Common myeloid progenitor, CD34-positive (primary cell): ENCODE measurements at regions not wholly inside any gene's neighbourhood (a gene's known extent, or its start where the extent isn't known, plus 50 kb on each side); places are given as distances from the start of the nearest gene placed in this dataset.

ENCODE experiments used
- CTCF ChIA-PET: fragments of 350-600 bp; sonication (Branson Sonifier 250); formaldehyde crosslinking; loops from one replicate; lab custom pipeline; 2021; ENCODE audit warnings: antibody characterized with exemption; lab: Charles Lee
- POLR2A ChIA-PET: fragments of 350-600 bp; sonication (Branson Sonifier 250); formaldehyde crosslinking; loops from one replicate; lab custom pipeline; 2021; ENCODE audit warnings: antibody characterized with exemption; lab: Charles Lee
- DNase-seq, 3 donors: peaks; one replicate each; pipeline versions ENCODE4 v3.0.0 to v3.0.0-alpha.2; 2013
- H3K27ac ChIP-seq, 2 experiments: 1 replicate in 1 of 2; 2 replicates in 1 of 2; pipeline ENCODE4 v1.7.0; 2013; ENCODE audit warnings: inconsistent platforms in 2 of 2, low read length in 2 of 2, mild to moderate bottlenecking in 2 of 2, low read depth in 1 of 2, moderate library complexity in 1 of 2; ENCODE audit not compliant: severe bottlenecking in 2 of 2, insufficient read depth in 1 of 2, poor library complexity in 1 of 2
- H3K27me3 ChIP-seq, 5 experiments: replicated peaks in 2 of 5; 1 replicate in 3 of 5; 2 replicates in 2 of 5; pipeline versions ENCODE4 v1.6.1 to v1.7.0; 2013; ENCODE audit warnings: low read length in 4 of 5, mild to moderate bottlenecking in 2 of 5, moderate library complexity in 2 of 5, inconsistent platforms in 1 of 5; ENCODE audit not compliant: insufficient read depth in 5 of 5, control insufficient read depth in 4 of 5
- H3K36me3 ChIP-seq, 4 experiments: 1 replicate in 2 of 4; 2 replicates in 2 of 4; pipeline versions ENCODE4 v1.6.1 to v1.7.0; 2013; ENCODE audit warnings: low read length in 3 of 4, control low read depth in 1 of 4, mild to moderate bottlenecking in 1 of 4; ENCODE audit not compliant: control insufficient read depth in 4 of 4, insufficient read depth in 4 of 4
- H3K4me1 ChIP-seq, 4 experiments: 1 replicate in 3 of 4; 2 replicates in 1 of 4; pipeline versions ENCODE4 v1.6.1 to v1.7.1; 2013; ENCODE audit warnings: low read length in 3 of 4, mild to moderate bottlenecking in 3 of 4, control low read depth in 1 of 4, inconsistent platforms in 1 of 4, moderate library complexity in 1 of 4; ENCODE audit not compliant: control insufficient read depth in 4 of 4, insufficient read depth in 4 of 4; ENCODE audit errors: control extremely low read depth in 1 of 4
- H3K4me3 ChIP-seq, 7 experiments: 1 replicate in 4 of 7; 2 replicates in 3 of 7; pipeline versions ENCODE4 v1.5.1 to v1.7.0; 2013; ENCODE audit warnings: mild to moderate bottlenecking in 7 of 7, low read length in 6 of 7, moderate library complexity in 6 of 7, inconsistent platforms in 2 of 7, low read depth in 2 of 7, control low read depth in 1 of 7; ENCODE audit not compliant: insufficient read depth in 4 of 7, control insufficient read depth in 1 of 7; ENCODE audit errors: extremely low read depth in 1 of 7
- H3K9me3 ChIP-seq, 5 experiments: 1 replicate in 4 of 5; 2 replicates in 1 of 5; pipeline versions ENCODE4 v1.6.1 to v1.7.1; 2013; ENCODE audit warnings: low read length in 4 of 5, mild to moderate bottlenecking in 2 of 5, inconsistent platforms in 1 of 5, low read depth in 1 of 5, moderate library complexity in 1 of 5; ENCODE audit not compliant: control insufficient read depth in 4 of 5, insufficient read depth in 2 of 5; ENCODE audit errors: control extremely low read depth in 1 of 5
- WGBS: methylation state at CpG from one replicate; pipeline ENCODE4 v1.1.5; 2013; ENCODE audit not compliant: insufficient coverage; 5-methylcytosine and 5-hydroxymethylcytosine counted together

DNA sequence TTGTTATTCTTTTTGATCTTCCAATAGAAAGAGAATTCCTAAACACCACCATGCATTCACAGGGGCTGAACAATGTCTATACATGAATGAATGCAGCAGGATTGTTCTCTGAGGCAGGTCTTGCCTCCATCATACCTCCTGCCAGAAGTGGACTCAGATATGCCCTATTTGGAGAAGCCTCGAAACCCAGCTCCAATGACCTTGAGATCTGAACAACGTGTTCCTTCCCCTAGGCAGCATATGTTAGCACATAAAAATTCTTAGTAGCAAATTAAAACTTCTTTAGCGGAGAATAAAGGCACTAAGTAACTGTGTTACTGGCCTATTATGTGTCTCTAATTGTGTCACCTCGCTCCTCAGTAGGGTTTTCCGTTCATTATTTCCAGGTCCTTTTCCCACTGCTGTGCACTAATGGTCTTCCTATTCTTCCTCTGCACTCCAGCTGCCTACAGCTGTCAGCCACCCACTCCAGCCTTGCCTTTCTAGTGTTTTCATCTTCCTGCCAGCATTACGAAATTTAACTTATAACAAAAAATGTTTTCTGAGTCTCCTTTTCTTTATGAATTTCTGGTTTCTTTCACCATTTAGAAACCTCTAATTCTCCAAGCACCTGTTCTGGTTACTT lies 62.6 kb upstream of the IGF1 start:
- Histone ChIP-seq H3K9me3 (no peaks in the 10 kb centered on the region), H3K27ac (no peak overlapping the region), H3K4me3 (no peak overlapping the region), H3K27me3 (peaks cover 0 to 2% (median 0%) of the 10 kb centered on the region in 5 experiments), H3K36me3 (no peaks in the 10 kb centered on the region), H3K4me1 (no peaks in the 10 kb centered on the region)
- ChIA-PET CTCF (interaction anchor here (1.1 to 2.2 kb wide), 4 partner anchors 30 to 447 kb away, joined by 3 to 10 read pairs (median 6); no protein-coding TSS in a partner anchor), POLR2A (interaction anchor here (0.6 kb wide), 1 partner anchor 68 kb away, joined by 3 read pairs; no protein-coding TSS in a partner anchor)
- no peak for DNase-seq
- WGBS = 89% methylated on average over 4 of the region's 6 CpGs

- Histone ChIP-seq H3K4me1 (no peaks in the 10 kb centered on the region), H3K4me3 (no peak overlapping the region), H3K9me3 (no peaks in the 10 kb centered on the region), H3K27me3 (peaks cover 0 to 2% (median 0%) of the 10 kb centered on the region in 5 experiments), H3K27ac (no peak overlapping the region), H3K36me3 (no peaks in the 10 kb centered on the region)
- POLR2A ChIA-PET = no interaction called here
- WGBS = 96% methylated on average over 2 of the region's 3 CpGs
- CTCF ChIA-PET = no interaction called here
- DNase-seq = no peak
Observed at GRCh38 chr12:102540815-102541385, 60.5 kb upstream of the IGF1 start.

DNA sequence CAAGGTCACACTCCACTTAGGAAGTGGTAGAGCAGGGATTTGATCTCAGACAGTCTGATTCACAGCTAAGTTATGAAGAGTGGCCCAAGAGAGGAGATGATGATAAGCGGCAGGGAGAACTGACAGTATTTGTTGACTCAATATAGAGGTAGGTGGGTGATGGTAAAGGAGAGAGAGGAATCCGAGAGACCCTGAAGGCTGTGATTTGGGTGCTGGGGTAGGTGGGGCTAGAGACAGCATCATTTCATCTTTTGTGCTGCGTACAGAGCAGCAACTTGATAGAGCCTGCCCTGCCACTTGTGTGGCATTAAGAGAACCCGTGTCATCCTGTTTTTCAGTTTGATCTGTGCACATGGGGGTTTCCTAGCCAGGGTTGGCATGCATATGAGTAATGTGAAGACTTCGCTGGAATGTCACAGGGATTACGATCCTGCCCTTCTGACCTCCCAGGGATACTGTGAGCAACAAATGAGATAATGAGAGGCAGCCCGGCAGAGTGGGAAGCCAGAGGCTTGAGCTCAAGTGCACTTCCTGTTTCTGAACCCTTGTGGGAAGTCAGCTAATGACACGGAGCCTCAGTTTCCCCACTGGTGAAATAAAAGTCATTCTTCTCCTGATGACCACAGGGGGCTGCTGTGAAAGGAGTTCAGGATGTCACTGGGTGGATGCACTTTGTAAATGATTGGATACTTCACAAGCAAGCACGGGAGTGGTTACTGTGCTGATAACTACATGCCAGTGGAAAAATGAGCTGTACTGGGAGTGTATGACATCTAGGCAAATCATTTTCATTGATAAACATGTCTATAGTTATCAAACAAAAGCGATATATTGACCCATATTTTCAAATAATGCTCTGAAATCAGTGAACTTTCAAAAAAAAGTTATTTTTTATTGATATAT lies 59.5 kb upstream of the IGF1 start:
- Histone ChIP-seq H3K9me3 (no peaks in the 10 kb centered on the region), H3K27me3 (peaks cover 0 to 2% (median 0%) of the 10 kb centered on the region in 5 experiments), H3K4me3 (no peak overlapping the region), H3K36me3 (no peaks in the 10 kb centered on the region), H3K27ac (no peak overlapping the region), H3K4me1 (no peaks in the 10 kb centered on the region)
- 88% methylated on average over 7 of the region's 10 CpGs for WGBS
- POLR2A ChIA-PET = no interaction called here
- DNase-seq = no peak
- CTCF ChIA-PET = no interaction called here

DNA sequence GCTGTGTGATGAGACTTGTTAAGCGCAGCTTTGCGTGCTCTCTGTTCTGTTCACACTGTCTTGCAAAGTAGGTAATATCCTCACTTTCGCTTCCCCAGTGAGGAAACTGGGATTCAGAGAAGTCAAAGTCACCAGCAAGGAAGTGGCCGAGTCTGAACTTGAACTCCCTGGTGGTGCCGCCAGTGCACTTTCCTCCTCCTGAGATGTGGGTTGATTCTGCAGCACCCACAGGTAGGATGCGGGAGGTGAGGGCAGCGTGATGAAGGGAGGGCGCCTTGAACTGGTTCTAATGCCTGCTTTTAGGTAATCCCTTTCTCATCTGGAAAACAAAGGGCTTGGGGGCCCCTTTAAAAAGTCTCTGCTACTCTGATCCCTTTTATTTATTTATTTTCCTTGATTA lies 54.9 kb upstream of the IGF1 start:
- no peak for DNase-seq
- WGBS = 94% methylated on average over 8 of the region's 8 CpGs
- CTCF ChIA-PET = no interaction called here
- POLR2A ChIA-PET = no interaction called here
- H3K27me3 ChIP-seq = no peaks in the 10 kb centered on the region
- H3K4me1 ChIP-seq = no peaks in the 10 kb centered on the region
- H3K36me3 ChIP-seq = no peaks in the 10 kb centered on the region
- H3K4me3 ChIP-seq = no peak overlapping the region
- no peaks in the 10 kb centered on the region for H3K9me3 ChIP-seq
- no peak overlapping the region for H3K27ac ChIP-seq

DNA sequence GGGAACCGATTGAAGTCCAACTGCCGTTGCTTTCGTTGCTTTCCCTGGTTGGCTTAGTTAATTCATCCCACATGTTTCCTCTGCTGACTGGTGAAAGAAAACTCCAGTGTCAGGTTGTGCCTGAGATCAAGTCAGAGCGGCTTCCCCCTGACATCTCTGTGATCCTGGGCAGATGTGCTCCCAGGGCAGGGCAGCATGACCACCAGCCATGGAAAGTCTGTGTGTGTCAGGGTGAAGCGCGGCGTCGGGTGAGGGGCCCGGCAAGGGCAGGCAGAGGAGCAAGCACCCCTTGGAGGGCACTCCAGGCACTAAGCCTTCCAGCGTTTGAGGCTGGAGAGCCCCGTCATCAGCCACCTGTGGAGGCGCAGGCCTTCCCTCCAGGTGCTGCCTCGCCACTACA lies 54.5 kb upstream of the IGF1 start:
- Histone ChIP-seq H3K36me3 (no peaks in the 10 kb centered on the region), H3K27ac (no peak overlapping the region), H3K9me3 (no peaks in the 10 kb centered on the region), H3K27me3 (no peaks in the 10 kb centered on the region), H3K4me3 (no peak overlapping the region), H3K4me1 (no peaks in the 10 kb centered on the region)
- no peak for DNase-seq
- ChIA-PET POLR2A (no interaction called here), CTCF (interaction anchor here (0.8 kb wide), 1 partner anchor 11 kb away, joined by 3 read pairs; no protein-coding TSS in a partner anchor)
- WGBS = 94% methylated on average over 11 of the region's 13 CpGs

- Histone ChIP-seq H3K9me3 (no peaks in the 10 kb centered on the region), H3K27me3 (no peaks in the 10 kb centered on the region), H3K4me3 (no peak overlapping the region), H3K4me1 (no peaks in the 10 kb centered on the region), H3K36me3 (no peaks in the 10 kb centered on the region), H3K27ac (no peak overlapping the region)
- CTCF ChIA-PET = no interaction called here
- POLR2A ChIA-PET = no interaction called here
- WGBS = 97% methylated on average over 8 of the region's 9 CpGs
- no peak for DNase-seq
Observed at GRCh38 chr12:102533483-102534215, 53.3 kb upstream of the IGF1 start.
